ENCODE measurements at regions not wholly inside any gene's neighbourhood (a gene's known extent, or its start where the extent isn't known, plus 50 kb on each side); places are given as distances from the start of the nearest gene placed in this dataset.

- no peak for TF ChIP-seq CTCF (IDR thresholded peaks at IDR 0.05)
These were observed 281.3 kb upstream of the ARRDC4 start for GRCh38 chr15:97679106-97679688.

GRCh38 chr15:97680606-97681220 lies 279.8 kb upstream of the ARRDC4 start:
- TF ChIP-seq CTCF (IDR thresholded peaks at IDR 0.05) = no peak

- TF ChIP-seq CTCF (IDR thresholded peaks at IDR 0.05) = no peak
These were observed 276.7 kb upstream of the ARRDC4 start for GRCh38 chr15:97683831-97684230.

- TF ChIP-seq CTCF (IDR thresholded peaks at IDR 0.05) = no peak
These were observed 276.3 kb upstream of the ARRDC4 start for GRCh38 chr15:97684249-97684648.

- TF ChIP-seq CTCF (IDR thresholded peaks at IDR 0.05) = no peak
These were observed 274.2 kb upstream of the ARRDC4 start for GRCh38 chr15:97686324-97686723.

- TF ChIP-seq CTCF (IDR thresholded peaks at IDR 0.05) = no peak
These were observed 272.8 kb upstream of the ARRDC4 start for GRCh38 chr15:97687654-97688053.

GRCh38 chr15:97688177-97688576 lies 272.3 kb upstream of the ARRDC4 start:
- no peak for TF ChIP-seq CTCF (IDR thresholded peaks at IDR 0.05)

- no peak for TF ChIP-seq CTCF (IDR thresholded peaks at IDR 0.05)
These were observed 271.6 kb upstream of the ARRDC4 start for GRCh38 chr15:97688886-97689285.

Data from LNCAP (cell line).